ENCODE measurements at regions not wholly inside any gene's neighbourhood (a gene's known extent, or its start where the extent isn't known, plus 50 kb on each side); places are given as distances from the start of the nearest gene placed in this dataset.

GRCh38 chr12:130247634-130248237, 85.5 kb downstream of the FZD10 start:
- H3K9me3 Mint-ChIP-seq (ENCODE audit: unreplicated experiment): peaks cover 10% of the 10 kb centered on the region
- no peak for DNase-seq (ENCODE audit: unreplicated experiment)
- H3K27ac Mint-ChIP-seq (ENCODE audit: low read depth, unreplicated experiment): no peak overlapping the region
- H3K27me3 Mint-ChIP-seq (ENCODE audit: insufficient read depth, unreplicated experiment): no peaks in the 10 kb centered on the region
- BruUV-seq (replicated peaks): no TSS peak
- no peak for TF ChIP-seq CTCF (IDR thresholded peaks at IDR 0.05; ENCODE audit: unreplicated experiment)
- POLR2A ChIA-PET: no interaction called here
- H3K4me3 Mint-ChIP-seq (ENCODE audit: unreplicated experiment): no peak overlapping the region
- H3K4me1 Mint-ChIP-seq (ENCODE audit: insufficient read depth, unreplicated experiment): no peaks in the 10 kb centered on the region
- intact Hi-C loops (cut with micrococcal nuclease): no loop called here
- CTCF ChIA-PET: interaction anchor here (0.6 kb wide), 1 partner anchor 508 kb away, joined by 8 read pairs; no protein-coding TSS in a partner anchor
- H3K36me3 Mint-ChIP-seq (ENCODE audit: insufficient read depth, unreplicated experiment): no peaks in the 10 kb centered on the region

GRCh38 chr12:130249376-130249775, 87.1 kb downstream of the FZD10 start:
- H3K27me3 Mint-ChIP-seq (ENCODE audit: insufficient read depth, unreplicated experiment): no peaks in the 10 kb centered on the region
- H3K9me3 Mint-ChIP-seq (ENCODE audit: unreplicated experiment): peaks cover 10% of the 10 kb centered on the region
- ChIA-PET CTCF (no interaction called here), POLR2A (no interaction called here)
- DNase-seq (ENCODE audit: unreplicated experiment): no peak
- intact Hi-C loops (cut with micrococcal nuclease): no loop called here
- H3K27ac Mint-ChIP-seq (ENCODE audit: low read depth, unreplicated experiment): no peak overlapping the region
- no peaks in the 10 kb centered on the region for H3K36me3 Mint-ChIP-seq (ENCODE audit: insufficient read depth, unreplicated experiment)
- no TSS peak for BruUV-seq (replicated peaks)
- no peak for TF ChIP-seq CTCF (IDR thresholded peaks at IDR 0.05; ENCODE audit: unreplicated experiment)
- H3K4me3 Mint-ChIP-seq (ENCODE audit: unreplicated experiment): no peak overlapping the region
- H3K4me1 Mint-ChIP-seq (ENCODE audit: insufficient read depth, unreplicated experiment): no peaks in the 10 kb centered on the region

GRCh38 chr12:130251236-130251780, 86.4 kb upstream of the PIWIL1 start:
- intact Hi-C loops (cut with micrococcal nuclease): no loop called here
- H3K4me3 Mint-ChIP-seq (ENCODE audit: unreplicated experiment): no peak overlapping the region
- H3K9me3 Mint-ChIP-seq (ENCODE audit: unreplicated experiment): peaks cover 10% of the 10 kb centered on the region
- CTCF ChIA-PET: no interaction called here
- POLR2A ChIA-PET: no interaction called here
- H3K27me3 Mint-ChIP-seq (ENCODE audit: insufficient read depth, unreplicated experiment): no peaks in the 10 kb centered on the region
- BruUV-seq (replicated peaks): no TSS peak
- H3K36me3 Mint-ChIP-seq (ENCODE audit: insufficient read depth, unreplicated experiment): no peaks in the 10 kb centered on the region
- no peak for DNase-seq (ENCODE audit: unreplicated experiment)
- TF ChIP-seq CTCF (IDR thresholded peaks at IDR 0.05; ENCODE audit: unreplicated experiment): no peak
- no peak overlapping the region for H3K27ac Mint-ChIP-seq (ENCODE audit: low read depth, unreplicated experiment)
- H3K4me1 Mint-ChIP-seq (ENCODE audit: insufficient read depth, unreplicated experiment): no peaks in the 10 kb centered on the region

- Mint-ChIP-seq H3K27me3 (ENCODE audit: insufficient read depth, unreplicated experiment) (no peaks in the 10 kb centered on the region), H3K36me3 (ENCODE audit: insufficient read depth, unreplicated experiment) (no peaks in the 10 kb centered on the region)
- BruUV-seq (replicated peaks): no TSS peak
Measured at GRCh38 chr12:130253866-130254265, 83.8 kb upstream of the PIWIL1 start.

More at GRCh38 chr12:130253866-130254265, 83.8 kb upstream of the PIWIL1 start:
- intact Hi-C loops (cut with micrococcal nuclease): no loop called here
- H3K9me3 Mint-ChIP-seq (ENCODE audit: unreplicated experiment): no peaks in the 10 kb centered on the region
- DNase-seq (ENCODE audit: unreplicated experiment): no peak
- H3K27ac Mint-ChIP-seq (ENCODE audit: low read depth, unreplicated experiment): no peak overlapping the region
- CTCF ChIA-PET: no interaction called here
- POLR2A ChIA-PET: no interaction called here
- no peak for TF ChIP-seq CTCF (IDR thresholded peaks at IDR 0.05; ENCODE audit: unreplicated experiment)
- H3K4me1 Mint-ChIP-seq (ENCODE audit: insufficient read depth, unreplicated experiment): no peaks in the 10 kb centered on the region
- no peak overlapping the region for H3K4me3 Mint-ChIP-seq (ENCODE audit: unreplicated experiment)

Data from MCF 10A (cell line).